OCI-LY7 (cell line): ENCODE measurements at regions not wholly inside any gene's neighbourhood (a gene's known extent, or its start where the extent isn't known, plus 50 kb on each side); places are given as distances from the start of the nearest gene placed in this dataset.

ENCODE experiments used
- BruUV-seq: library from RNA; stranded (reverse); fragments of 400-500 nt; replicated peaks from 2 replicates; lab custom pipeline; 2021; lab: Mats Ljungman, UMichigan
- CTCF ChIA-PET: fragments of 300-600 bp; sonication (Branson Sonifier 250); formaldehyde crosslinking; loops from one replicate; lab custom pipeline; 2022; ENCODE audit warnings: antibody characterized with exemption; ENCODE audit not compliant: unreplicated experiment; lab: Charles Lee
- POLR2A ChIA-PET: fragments of 300-600 bp; sonication (Branson Sonifier 250); formaldehyde crosslinking; loops from one replicate; lab custom pipeline; 2022; ENCODE audit warnings: antibody characterized with exemption; lab: Charles Lee
- DNase-seq: peaks from one replicate; pipeline ENCODE4 v3.0.0-alpha.2; 2015; ENCODE audit warnings: low spot score
- H2AFZ ChIP-seq: fragments of 200-600 bp; sonication (generic), shearing (Covaris generic); 2 replicates; pipeline ENCODE4 v1.6.1; 2014; ENCODE audit warnings: mild to moderate bottlenecking, antibody characterized with exemption, low read length, moderate library complexity
- H3K27ac ChIP-seq: fragments of 200-600 bp; sonication (generic); 2 replicates; pipeline ENCODE4 v1.5.1; 2014; ENCODE audit warnings: mixed run types, low read depth, mild to moderate bottlenecking, moderate library complexity, low read length, inconsistent platforms; ENCODE audit not compliant: poor library complexity, severe bottlenecking
- H3K36me3 ChIP-seq: fragments of 200-600 bp; sonication (generic); 2 replicates; pipeline ENCODE4 v1.6.1; 2014; ENCODE audit warnings: mild to moderate bottlenecking, antibody characterized with exemption, low read length, moderate library complexity, mixed read lengths; ENCODE audit not compliant: insufficient read depth
- H3K4me1 ChIP-seq: fragments of 200-600 bp; sonication (generic); 2 replicates; pipeline ENCODE4 v1.5.1; 2014; ENCODE audit warnings: mild to moderate bottlenecking, low read length; ENCODE audit not compliant: insufficient read depth, poor library complexity, severe bottlenecking
- H3K4me2 ChIP-seq: fragments of 200-600 bp; sonication (generic); 2 replicates; pipeline ENCODE4 v1.6.1; 2014; ENCODE audit warnings: mild to moderate bottlenecking, low read length
- H3K4me3 ChIP-seq: fragments of 200-600 bp; sonication (generic); 2 replicates; pipeline ENCODE4 v1.5.1; 2014; ENCODE audit warnings: mild to moderate bottlenecking, low read depth, low read length; ENCODE audit not compliant: poor library complexity, severe bottlenecking
- H3K79me2 ChIP-seq: fragments of 200-600 bp; sonication (generic); 2 replicates; pipeline ENCODE4 v1.6.1; 2016; ENCODE audit warnings: low read depth, mild to moderate bottlenecking, low read length, moderate library complexity, mixed read lengths; ENCODE audit not compliant: insufficient read depth
- H3K9me2 ChIP-seq: fragments of 200-600 bp; sonication (generic); 2 replicates; pipeline ENCODE4 v1.6.1; 2016; ENCODE audit warnings: mild to moderate bottlenecking, low read length, mixed read lengths; ENCODE audit not compliant: insufficient read depth
- H3K9me3 ChIP-seq: fragments of 200-600 bp; sonication (generic); 2 replicates; pipeline ENCODE4 v1.6.1; 2014; ENCODE audit warnings: mild to moderate bottlenecking, mixed run types, low read length, mixed read lengths
- H4K20me1 ChIP-seq: fragments of 200-600 bp; sonication (generic); 2 replicates; pipeline ENCODE4 v1.6.1; 2014; ENCODE audit warnings: mild to moderate bottlenecking, antibody characterized with exemption, low read length, moderate library complexity, mixed read lengths; ENCODE audit not compliant: insufficient read depth
- EZH2phosphoT487 ChIP-seq: fragments of 200-600 bp; sonication (generic); IDR thresholded peaks from 2 replicates; pipeline ENCODE4 v1.6.1; 2018; ENCODE audit warnings: low read depth, borderline replicate concordance, mild to moderate bottlenecking, mixed run types, antibody characterized with exemption, low read length, moderate library complexity, mixed read lengths
- intact Hi-C: fragments of 100-400 bp; cut with micrococcal nuclease; formaldehyde crosslinking; loops from one replicate; pipeline ENCODE4 v1.10.0; 2022; ENCODE audit not compliant: unreplicated experiment
- TF ChIP-seq, protein P1 (sequence below): fragments of 200-600 bp; sonication (generic); conservative IDR thresholded peaks from 2 replicates; pipeline ENCODE4 v1.5.1; 2014; ENCODE audit warnings: mild to moderate bottlenecking, antibody characterized with exemption, low read length, moderate library complexity, mixed read lengths

DNA sequence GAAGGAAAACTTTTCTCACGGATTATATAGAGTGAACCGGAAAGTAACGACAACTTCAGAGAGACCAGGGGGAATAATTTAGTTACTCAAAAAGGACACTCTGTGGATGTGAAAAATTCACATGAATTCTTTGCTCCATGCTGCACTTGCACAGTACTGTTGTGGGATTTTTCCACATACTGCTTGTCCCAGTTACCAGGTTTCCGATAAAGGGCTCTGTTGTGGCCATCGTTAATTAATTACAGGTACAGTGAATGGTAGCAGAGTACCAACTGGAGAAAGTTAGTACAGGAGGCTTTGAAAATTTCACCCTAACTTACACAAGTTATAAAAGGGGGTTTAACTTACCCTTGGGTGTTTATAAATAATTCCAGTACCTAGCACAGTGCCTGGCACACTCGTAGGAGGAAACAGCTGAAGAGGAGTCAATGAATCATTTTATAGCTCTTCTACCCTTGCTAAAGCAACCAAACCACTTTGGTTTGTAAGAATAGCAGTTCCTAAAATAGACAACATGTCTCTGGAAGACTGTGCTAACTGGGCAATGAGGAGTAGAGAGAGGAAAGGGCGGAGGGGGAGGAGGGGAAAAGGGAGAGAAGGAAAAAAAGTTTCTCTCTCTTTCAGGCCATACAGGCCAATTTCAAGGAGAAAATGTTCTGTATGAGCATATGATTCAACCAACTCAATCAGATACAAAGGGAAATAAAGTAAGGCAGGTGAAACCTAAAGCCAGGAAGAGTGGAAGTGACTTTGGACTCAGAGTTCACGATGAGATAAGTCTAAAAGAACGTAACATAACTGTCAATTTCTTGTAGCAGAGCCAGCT, 98.3 kb upstream of the MAGI3 start:
- intact Hi-C loops = no loop called here
- Histone ChIP-seq H3K9me2 (no peaks in the 10 kb centered on the region), H3K4me3 (no peak overlapping the region), H3K9me3 (no peaks in the 10 kb centered on the region), H3K79me2 (no peaks in the 10 kb centered on the region), H3K27ac (no peak overlapping the region), H2AFZ (no peak overlapping the region), H3K4me2 (no peak overlapping the region), H3K4me1 (no peaks in the 10 kb centered on the region), H4K20me1 (no peaks in the 10 kb centered on the region), H3K36me3 (no peaks in the 10 kb centered on the region)
- CTCF ChIA-PET = no interaction called here
- TF ChIP-seq, protein P1, sequence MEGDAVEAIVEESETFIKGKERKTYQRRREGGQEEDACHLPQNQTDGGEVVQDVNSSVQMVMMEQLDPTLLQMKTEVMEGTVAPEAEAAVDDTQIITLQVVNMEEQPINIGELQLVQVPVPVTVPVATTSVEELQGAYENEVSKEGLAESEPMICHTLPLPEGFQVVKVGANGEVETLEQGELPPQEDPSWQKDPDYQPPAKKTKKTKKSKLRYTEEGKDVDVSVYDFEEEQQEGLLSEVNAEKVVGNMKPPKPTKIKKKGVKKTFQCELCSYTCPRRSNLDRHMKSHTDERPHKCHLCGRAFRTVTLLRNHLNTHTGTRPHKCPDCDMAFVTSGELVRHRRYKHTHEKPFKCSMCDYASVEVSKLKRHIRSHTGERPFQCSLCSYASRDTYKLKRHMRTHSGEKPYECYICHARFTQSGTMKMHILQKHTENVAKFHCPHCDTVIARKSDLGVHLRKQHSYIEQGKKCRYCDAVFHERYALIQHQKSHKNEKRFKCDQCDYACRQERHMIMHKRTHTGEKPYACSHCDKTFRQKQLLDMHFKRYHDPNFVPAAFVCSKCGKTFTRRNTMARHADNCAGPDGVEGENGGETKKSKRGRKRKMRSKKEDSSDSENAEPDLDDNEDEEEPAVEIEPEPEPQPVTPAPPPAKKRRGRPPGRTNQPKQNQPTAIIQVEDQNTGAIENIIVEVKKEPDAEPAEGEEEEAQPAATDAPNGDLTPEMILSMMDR = no peak
- TF ChIP-seq EZH2phosphoT487 = no peak
- POLR2A ChIA-PET = interaction anchor here (0.6 to 1.0 kb wide), 2 partner anchors 19 to 435 kb away, joined by 3 to 4 read pairs; no protein-coding TSS in a partner anchor
- DNase-seq = no peak
- BruUV-seq = no TSS peak

- no peaks in the 10 kb centered on the region for H3K79me2 ChIP-seq
- H2AFZ ChIP-seq = no peak overlapping the region
- ChIA-PET POLR2A (interaction anchor here (0.6 to 1.1 kb wide), 3 partner anchors 14 to 44 kb away, joined by 3 to 4 read pairs (median 3); no protein-coding TSS in a partner anchor), CTCF (no interaction called here)
- H3K4me2 ChIP-seq = no peak overlapping the region
- intact Hi-C loops = no loop called here
- DNase-seq = no peak
- no TSS peak for BruUV-seq
- H3K36me3 ChIP-seq = no peaks in the 10 kb centered on the region
- H3K9me3 ChIP-seq = no peaks in the 10 kb centered on the region
- no peaks in the 10 kb centered on the region for H4K20me1 ChIP-seq
- H3K4me1 ChIP-seq = no peaks in the 10 kb centered on the region
- H3K4me3 ChIP-seq = no peak overlapping the region
- no peak overlapping the region for H3K27ac ChIP-seq
- TF ChIP-seq EZH2phosphoT487 = no peak
- TF ChIP-seq, protein P1 = no peak
- H3K9me2 ChIP-seq = no peaks in the 10 kb centered on the region
Observed at GRCh38 chr1:113292603-113293255, 97.6 kb upstream of the MAGI3 start.
